GM18498 (cell line): ENCODE measurements at regions not wholly inside any gene's neighbourhood (a gene's known extent, or its start where the extent isn't known, plus 50 kb on each side); places are given as distances from the start of the nearest gene placed in this dataset.

Source experiments
- ATAC-seq: cut with Tn5 transposase; IDR thresholded peaks from one replicate; pipeline ENCODE4 v1.9.1; 2021; ENCODE audit warnings: mild to moderate bottlenecking, moderate library complexity; ENCODE audit not compliant: unreplicated experiment

- ATAC-seq = no peak
Measured at GRCh38 chr2:155442088-155442487, 743.6 kb downstream of the KCNJ3 start.

GRCh38 chr2:155431004-155431507 is 732.6 kb downstream of the KCNJ3 start:
- ATAC-seq = no peak

DNA sequence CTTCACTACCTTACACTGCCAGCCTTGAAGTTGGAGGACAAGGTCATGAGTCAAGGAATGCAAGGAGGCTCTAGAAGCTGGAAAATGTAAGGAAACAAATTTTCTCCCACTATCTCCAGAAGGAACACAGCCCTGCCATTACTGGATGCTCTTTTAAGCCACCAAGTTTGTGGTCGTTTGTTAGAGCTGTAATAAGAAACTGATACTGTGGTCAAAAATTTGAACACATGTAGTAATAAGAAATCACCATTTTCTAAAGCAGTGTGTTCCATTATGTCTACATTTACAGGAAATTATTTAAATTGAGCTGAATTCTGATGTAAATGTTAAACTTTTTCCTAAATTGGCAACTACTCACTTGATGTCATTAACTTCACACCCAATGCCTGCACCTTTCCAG is 729.0 kb downstream of the KCNJ3 start:
- ATAC-seq = no peak

DNA sequence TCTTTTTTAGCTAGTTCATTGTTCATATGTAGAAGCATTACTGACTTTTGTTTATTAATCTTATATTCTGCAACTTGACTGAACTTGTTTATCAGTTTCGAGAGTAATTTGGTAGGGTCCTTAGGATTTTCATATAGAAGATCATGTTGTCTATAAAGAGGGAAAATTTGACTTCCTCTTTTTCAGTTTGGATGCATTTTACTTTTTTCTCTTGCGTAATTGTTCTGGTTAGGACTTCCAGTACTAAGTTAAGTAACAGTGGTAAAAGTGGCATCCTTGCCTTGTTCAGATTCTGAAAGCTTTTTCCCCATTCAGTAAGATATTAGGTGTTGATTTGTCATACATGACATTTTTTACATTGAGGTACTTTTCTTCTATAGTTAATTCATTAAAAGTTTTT is 726.0 kb downstream of the KCNJ3 start:
- ATAC-seq = no peak

- ATAC-seq = no peak
Measured at GRCh38 chr2:155418753-155419152, 720.3 kb downstream of the KCNJ3 start.

- peak; percentile 100 for ATAC-seq
Measured at GRCh38 chr2:155412598-155412997, 714.1 kb downstream of the KCNJ3 start.

DNA sequence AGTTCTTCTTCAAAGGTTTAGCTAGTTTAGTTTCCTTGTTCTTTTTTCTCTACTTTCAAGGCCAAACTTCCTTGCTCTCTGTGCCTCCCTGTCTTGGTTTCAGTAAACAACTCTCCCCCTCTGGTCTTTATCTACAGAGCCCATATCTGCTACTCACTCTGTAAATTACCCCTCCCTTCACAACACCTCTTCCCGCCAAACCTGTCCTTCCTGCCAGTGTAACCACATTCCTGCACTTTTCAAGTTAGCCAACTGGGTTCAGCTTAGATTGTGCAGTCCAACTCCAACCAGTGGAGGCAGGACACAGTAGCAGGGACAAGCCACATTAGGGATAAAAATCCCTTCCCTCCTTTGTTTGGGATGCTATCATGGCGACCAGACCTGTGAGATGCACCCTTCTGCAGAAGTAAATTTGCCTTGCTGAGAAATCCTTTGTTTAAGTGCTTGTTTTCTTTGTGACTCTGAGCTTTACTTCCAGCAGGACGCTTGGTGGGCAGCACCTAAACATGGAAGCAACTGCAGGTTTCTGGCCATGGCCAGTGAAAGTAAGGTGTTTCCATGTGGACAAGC is 706.0 kb downstream of the KCNJ3 start:
- no peak for ATAC-seq

DNA sequence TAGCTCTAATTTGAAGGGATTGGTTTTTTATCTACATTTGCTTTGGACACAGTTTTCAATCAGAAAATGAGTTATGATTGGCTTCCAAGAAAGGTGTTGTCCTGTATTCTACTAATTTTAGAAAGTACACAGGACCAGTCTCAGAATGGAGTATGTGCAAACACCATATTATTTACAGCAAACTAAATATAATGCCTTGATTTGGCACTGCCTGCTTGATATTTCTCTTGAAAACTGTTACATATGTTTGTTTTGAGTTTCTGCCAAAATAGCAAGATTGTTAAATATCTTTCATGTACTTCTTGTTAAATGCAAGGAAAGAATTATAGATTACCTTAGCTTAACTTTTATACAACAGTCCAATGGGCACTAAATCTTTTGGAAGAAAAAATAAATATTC is 694.9 kb downstream of the KCNJ3 start:
- no peak for ATAC-seq

DNA sequence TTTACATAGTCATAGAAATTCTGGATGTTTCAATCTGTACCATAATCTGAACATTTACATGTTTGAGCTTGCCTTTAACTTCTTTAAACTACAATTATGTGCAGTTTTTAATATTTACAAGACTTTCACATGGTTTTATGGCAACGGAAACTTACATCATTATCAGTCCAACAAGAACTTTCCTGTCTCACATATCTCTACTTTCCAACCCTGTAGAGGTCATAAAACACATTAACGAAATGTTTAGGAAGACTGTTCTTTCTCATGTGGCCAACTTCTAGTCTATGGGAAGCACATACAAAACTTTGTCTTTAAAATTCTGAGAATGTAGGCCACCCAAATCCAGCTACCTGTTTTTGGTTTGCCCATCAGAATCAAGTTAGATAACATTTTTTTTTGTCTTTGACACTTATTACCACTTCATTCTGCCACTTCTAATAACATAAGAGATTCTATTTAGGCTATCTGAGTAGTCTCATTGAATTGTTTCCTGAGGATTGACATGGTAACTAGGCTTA is 693.2 kb downstream of the KCNJ3 start:
- no peak for ATAC-seq

DNA sequence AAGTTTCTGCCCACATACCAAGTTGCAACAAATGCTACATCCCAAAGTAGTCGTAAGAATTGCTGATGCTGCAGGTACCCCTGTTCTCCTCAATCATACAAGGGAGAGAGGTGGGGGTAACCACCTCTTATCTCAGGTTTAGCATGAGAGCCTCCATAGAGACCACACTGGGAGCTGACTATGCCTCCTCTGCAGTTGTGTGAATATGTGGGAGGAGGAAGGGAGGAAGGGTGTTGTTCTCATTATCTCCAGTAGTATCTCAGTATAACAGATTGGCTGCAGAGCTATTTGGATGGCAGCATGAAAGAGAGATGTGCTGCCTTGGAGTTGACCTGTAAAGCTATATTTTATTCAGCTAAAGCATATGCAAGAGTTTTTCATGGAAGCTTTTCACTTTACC is 690.7 kb downstream of the KCNJ3 start:
- ATAC-seq = no peak

DNA sequence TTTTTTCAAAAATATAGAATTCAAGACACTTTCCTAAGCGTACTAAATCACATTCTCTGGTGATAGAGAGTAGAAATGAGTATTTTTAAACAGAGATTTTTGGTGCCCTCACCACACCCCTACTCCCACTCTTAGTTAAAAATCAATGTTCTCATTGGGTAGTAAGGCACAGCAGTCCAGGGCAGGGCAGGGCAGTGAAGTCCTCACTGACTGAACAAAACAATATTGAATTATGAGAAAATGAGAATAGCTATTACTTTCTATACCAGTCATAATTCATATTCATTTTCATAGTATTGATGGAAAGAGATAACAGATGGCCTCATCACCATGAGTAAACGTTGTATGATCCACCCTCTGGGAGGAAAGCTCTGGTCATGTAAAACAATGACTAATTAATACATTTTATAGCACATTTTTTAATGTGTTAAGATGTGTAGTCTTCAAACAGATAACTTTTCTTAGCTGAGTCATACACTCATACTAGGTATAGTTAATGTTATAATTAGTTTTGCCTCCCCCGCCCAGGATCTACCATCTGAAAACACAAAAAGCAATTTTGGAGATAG is 686.1 kb downstream of the KCNJ3 start:
- ATAC-seq = no peak

GRCh38 chr2:155382776-155383175 is 684.3 kb downstream of the KCNJ3 start:
- ATAC-seq = no peak

- no peak for ATAC-seq
Measured at GRCh38 chr2:155381436-155381835, 682.9 kb downstream of the KCNJ3 start.

- no peak for ATAC-seq
Measured at GRCh38 chr2:155379494-155379893, 681.0 kb downstream of the KCNJ3 start.

- no peak for ATAC-seq
Measured at GRCh38 chr2:155377931-155378444, 679.5 kb downstream of the KCNJ3 start.

- ATAC-seq = no peak
Measured at GRCh38 chr2:155377266-155377680, 678.8 kb downstream of the KCNJ3 start.

DNA sequence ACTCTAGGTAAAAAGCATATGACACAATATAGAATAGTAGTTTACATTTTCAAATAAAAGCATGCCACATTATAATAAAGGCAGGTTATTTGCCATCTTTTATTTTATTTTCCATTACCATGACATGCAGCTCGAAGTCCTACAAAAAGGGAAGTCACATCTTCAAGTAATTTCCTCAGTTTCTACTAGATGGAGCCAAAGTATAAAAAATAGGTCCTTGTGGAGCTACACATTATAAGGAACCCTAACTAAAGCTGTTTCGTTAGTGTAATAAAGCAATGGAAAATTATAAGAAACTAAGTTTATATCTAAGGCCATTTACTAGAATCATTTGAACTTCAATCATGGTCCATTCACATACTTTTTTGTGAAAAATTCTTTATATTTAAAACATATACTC is 674.5 kb downstream of the KCNJ3 start:
- ATAC-seq = no peak

DNA sequence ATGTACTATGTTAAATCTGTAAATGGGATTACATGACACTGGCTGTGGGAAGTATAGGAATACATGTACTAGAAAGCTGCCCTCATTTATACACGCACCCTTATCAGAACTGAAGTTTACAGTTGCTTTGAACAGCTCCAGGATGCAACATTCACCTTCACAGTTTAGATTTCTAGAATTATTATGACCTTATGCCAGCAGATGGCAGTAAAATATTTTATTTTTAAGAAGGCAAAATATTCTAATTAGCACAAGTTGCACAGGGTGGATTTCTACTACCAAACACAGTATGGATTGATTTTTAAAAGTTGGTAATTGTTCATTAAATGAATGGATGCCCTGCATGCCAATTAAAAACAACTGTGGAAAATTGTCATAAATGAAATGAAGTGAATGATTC is 670.4 kb downstream of the KCNJ3 start:
- ATAC-seq = peak; percentile 43

- ATAC-seq = no peak
Measured at GRCh38 chr2:155364766-155365165, 666.3 kb downstream of the KCNJ3 start.

DNA sequence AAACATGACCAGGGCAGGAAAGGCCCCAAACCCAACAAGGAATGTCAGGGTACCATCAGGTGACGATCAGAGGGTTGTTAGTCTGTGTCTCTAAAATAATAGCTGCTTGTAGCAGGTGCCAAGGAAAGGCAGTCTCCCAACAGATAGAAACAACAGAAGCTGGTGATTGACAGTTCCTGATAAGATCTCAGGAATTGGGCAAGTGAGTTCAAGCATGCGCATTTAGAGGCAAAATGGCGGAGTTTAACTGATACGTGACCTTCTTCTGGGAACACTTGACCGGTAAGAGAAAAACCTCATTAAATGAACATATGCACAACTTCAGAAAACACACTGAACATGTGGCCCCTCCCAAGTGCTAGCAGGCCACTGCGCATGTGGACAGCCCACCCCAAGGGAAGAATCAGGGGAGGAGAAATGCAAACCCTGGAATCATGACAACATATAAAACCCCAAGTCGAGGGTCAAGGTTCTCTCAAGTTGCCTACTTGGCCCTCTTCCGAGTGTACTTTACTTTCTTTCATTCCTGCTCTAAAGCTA is 664.9 kb downstream of the KCNJ3 start:
- ATAC-seq = no peak

GRCh38 chr2:155357172-155357571 is 658.7 kb downstream of the KCNJ3 start:
- no peak for ATAC-seq

GRCh38 chr2:155356250-155356649 is 657.8 kb downstream of the KCNJ3 start:
- no peak for ATAC-seq
